Skin epidermis (tissue), 12 donors: ENCODE measurements at regions not wholly inside any gene's neighbourhood (a gene's known extent, or its start where the extent isn't known, plus 50 kb on each side); places are given as distances from the start of the nearest gene placed in this dataset.
A peak's percentile ranks its signal among the peaks of the same experiment; 100 is the strongest.

Experiments used
- H3K27ac ChIP-seq, 21 experiments: fragments of 200-600 bp; sonication (generic) in 11 of 21; one replicate each; pipeline ENCODE4 v1.5.0; 2020; ENCODE audit warnings: mild to moderate bottlenecking in 3 of 21, inconsistent platforms in 2 of 21, moderate library complexity in 2 of 21
- H3K4me3 ChIP-seq, 7 experiments: fragments of 200-600 bp; sonication (generic) in 2 of 7; one replicate each; pipeline ENCODE4 v1.5.0; 2020; ENCODE audit warnings: inconsistent platforms in 2 of 7, mild to moderate bottlenecking in 2 of 7, moderate library complexity in 1 of 7

- peak overlapping the region in 10 of 21 experiments; percentile 8 to 62 (median 27) for H3K27ac ChIP-seq
- no peak overlapping the region for H3K4me3 ChIP-seq
Observed at GRCh38 chr21:31509194-31510017, 150.1 kb upstream of the SOD1 start.

DNA sequence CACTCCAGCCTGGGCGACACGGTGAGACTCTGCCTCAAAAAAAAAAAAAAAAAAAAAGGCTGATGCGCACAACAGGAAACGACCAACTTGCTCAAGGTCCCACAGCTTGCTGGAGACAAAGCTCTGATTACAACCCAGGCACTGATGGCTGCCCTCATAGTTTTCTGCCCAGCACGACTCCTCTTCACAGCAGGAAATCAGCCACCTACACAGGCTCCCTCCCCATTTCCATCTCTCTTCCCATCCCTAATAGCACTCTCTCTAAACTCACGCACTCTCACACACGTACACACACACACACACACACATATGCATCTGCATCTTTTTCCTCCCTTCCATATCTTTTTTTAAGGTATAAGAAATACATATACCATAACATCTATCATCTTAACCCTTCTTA is 153.5 kb upstream of the SOD1 start:
- no peak overlapping the region for H3K27ac ChIP-seq
- no peak overlapping the region for H3K4me3 ChIP-seq

DNA sequence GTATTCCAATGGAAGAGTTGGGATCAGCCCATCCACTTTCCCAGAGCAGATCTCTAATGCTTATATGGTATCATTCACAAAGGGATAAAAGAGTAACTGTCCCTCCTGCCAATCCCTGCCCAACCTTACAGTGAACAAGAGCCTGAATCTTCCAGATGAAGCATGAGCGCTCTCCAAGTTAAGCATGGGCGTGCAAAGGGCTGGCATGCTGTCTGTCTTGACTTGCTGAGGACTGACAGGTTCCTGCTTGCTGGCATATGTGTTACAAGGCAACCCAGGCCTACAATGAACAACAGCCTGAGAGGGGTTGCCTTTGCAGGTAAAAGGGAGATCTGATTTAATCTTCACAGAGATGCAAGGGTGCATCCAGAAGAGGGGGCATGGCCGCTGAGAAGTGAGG is 155.6 kb upstream of the SOD1 start:
- Histone ChIP-seq H3K27ac (peak overlapping the region in 9 of 21 experiments; percentile 12 to 77 (median 60)), H3K4me3 (no peak overlapping the region)

GRCh38 chr21:31503467-31503866 is 156.0 kb upstream of the SOD1 start:
- Histone ChIP-seq H3K4me3 (no peak overlapping the region), H3K27ac (peak overlapping the region in 8 of 21 experiments; percentile 21 to 78 (median 67))

- no peak overlapping the region for H3K4me3 ChIP-seq
- peak overlapping the region in 14 of 21 experiments; percentile 3 to 79 (median 66) for H3K27ac ChIP-seq
Observed at GRCh38 chr21:31502537-31503143, 156.9 kb upstream of the SOD1 start.

- peak overlapping the region in 17 of 21 experiments; percentile 3 to 79 (median 58) for H3K27ac ChIP-seq
Observed at GRCh38 chr21:31501926-31502325, 157.6 kb upstream of the SOD1 start.

DNA sequence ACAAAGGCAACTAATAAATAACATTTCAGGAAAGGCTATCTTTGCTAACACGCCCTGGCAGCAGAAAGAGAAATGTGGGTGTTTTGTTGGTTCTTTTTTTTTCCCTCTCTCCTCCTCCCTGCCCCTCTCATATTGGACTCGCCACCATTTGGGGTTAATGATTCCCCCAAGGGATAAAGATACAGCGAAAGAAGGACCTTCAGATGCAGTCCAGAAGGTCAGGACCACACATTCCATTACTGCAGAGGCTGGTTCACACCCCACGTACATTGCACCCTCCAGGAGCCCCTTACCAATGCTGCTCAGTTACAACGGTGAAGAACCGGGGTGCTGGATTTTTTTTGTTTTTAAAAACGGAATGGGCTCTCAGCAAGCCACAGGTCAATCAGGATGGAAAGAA is 156.9 kb upstream of the TIAM1 start:
- no peak overlapping the region for H3K4me3 ChIP-seq
- peak overlapping the region in 1 of 21 experiments; percentile 18 for H3K27ac ChIP-seq

More at GRCh38 chr21:31501926-31502325, 157.6 kb upstream of the SOD1 start:
- no peak overlapping the region for H3K4me3 ChIP-seq

GRCh38 chr21:31500071-31500470 is 156.0 kb upstream of the TIAM1 start:
- Histone ChIP-seq H3K27ac (no peak overlapping the region), H3K4me3 (no peak overlapping the region)

DNA sequence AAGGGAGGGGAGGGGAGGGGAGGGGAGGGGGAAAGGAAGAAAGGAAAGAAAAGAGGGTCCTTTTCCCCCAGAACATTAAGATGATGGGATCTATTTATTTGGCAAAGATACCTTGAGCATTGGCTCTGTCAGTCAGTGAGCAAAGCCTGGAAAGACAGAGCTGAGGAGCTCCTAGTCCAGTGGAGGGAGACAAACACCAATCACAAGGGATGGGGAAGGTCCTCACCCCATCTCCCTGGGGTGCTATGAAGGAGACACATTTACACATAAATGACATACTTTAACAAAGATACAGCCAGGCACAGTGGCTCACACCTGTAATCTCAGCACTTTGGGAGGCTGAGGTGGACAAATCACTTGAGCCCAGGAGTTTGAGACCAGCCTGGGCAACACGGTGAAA is 154.9 kb upstream of the TIAM1 start:
- Histone ChIP-seq H3K4me3 (no peak overlapping the region), H3K27ac (no peak overlapping the region)

- H3K27ac ChIP-seq = no peak overlapping the region
Observed at GRCh38 chr21:31497914-31498313, 153.9 kb upstream of the TIAM1 start.

GRCh38 chr21:31493350-31493880 is 149.4 kb upstream of the TIAM1 start:
- Histone ChIP-seq H3K27ac (no peak overlapping the region), H3K4me3 (no peak overlapping the region)

More at GRCh38 chr21:31497914-31498313, 153.9 kb upstream of the TIAM1 start:
- no peak overlapping the region for H3K4me3 ChIP-seq

- H3K4me3 ChIP-seq = no peak overlapping the region
- no peak overlapping the region for H3K27ac ChIP-seq
Observed at GRCh38 chr21:31491617-31492016, 147.6 kb upstream of the TIAM1 start.

DNA sequence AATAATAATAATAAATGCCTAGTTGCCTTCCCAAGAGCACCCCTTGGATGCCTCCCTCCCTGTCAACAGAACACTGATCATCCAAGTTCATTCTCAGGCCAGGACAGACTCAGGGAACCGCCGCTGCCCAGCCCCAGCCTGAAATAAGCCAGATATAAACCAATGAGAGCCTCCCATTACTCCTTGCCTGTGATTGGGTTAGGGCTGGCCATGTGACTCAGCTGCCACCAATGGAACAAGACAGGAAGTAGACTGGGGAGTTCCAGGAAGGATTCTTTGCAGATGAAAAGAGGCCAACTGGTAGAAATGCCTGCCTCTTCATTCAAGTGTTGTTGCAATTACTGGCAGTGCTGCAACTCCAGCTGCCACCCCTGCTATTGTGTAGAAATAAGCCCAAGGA is 146.4 kb upstream of the TIAM1 start:
- H3K27ac ChIP-seq = no peak overlapping the region
- no peak overlapping the region for H3K4me3 ChIP-seq

DNA sequence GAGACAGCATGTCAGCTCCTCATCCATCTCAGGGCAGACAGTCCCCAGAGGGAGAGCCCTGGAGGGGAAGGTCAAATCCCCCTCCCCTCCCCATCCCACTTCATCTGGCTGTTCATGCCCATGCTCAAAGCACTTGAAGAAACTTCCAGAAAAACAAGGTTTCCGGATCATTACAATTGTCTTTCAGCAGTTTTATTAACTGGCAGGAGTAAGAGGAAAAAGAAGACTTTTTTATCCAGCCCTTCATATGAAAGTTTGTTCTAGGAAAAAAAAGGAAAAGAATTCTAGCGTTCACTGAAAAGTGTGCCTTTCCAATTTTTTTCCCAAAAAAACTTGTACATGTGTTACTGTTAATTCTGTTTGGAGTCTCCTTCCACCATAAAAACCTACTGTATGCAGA is 145.7 kb upstream of the TIAM1 start:
- Histone ChIP-seq H3K4me3 (no peak overlapping the region), H3K27ac (no peak overlapping the region)

GRCh38 chr21:31489014-31489413 is 145.0 kb upstream of the TIAM1 start:
- H3K27ac ChIP-seq = no peak overlapping the region

GRCh38 chr21:31484219-31484618 is 140.2 kb upstream of the TIAM1 start:
- no peak overlapping the region for H3K27ac ChIP-seq

More at GRCh38 chr21:31489014-31489413, 145.0 kb upstream of the TIAM1 start:
- H3K4me3 ChIP-seq = no peak overlapping the region

DNA sequence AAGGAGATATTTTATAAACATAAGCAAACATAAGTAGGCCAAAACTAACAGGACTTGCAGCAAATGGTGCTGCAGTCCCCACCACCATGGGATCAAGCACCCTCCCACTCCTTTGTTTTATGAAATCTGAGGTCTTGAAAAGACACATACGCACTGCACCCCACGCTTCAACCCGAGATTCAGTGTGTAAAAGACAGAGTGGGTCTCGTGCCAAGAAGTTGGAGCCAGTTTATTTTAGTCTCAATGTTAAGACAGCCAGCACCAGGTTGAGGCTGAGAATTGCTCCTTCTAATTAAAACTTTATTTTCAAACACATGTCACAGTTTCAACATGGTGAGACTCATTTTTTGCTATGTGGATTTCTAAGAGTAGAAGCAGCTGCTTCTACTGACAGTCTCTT is 139.1 kb upstream of the TIAM1 start:
- H3K27ac ChIP-seq = no peak overlapping the region
- no peak overlapping the region for H3K4me3 ChIP-seq

More at GRCh38 chr21:31484219-31484618, 140.2 kb upstream of the TIAM1 start:
- no peak overlapping the region for H3K4me3 ChIP-seq

- H3K4me3 ChIP-seq = no peak overlapping the region
- H3K27ac ChIP-seq = no peak overlapping the region
Observed at GRCh38 chr21:31482460-31482859, 138.4 kb upstream of the TIAM1 start.

- Histone ChIP-seq H3K27ac (no peak overlapping the region), H3K4me3 (no peak overlapping the region)
Observed at GRCh38 chr21:31480228-31480627, 136.2 kb upstream of the TIAM1 start.

DNA sequence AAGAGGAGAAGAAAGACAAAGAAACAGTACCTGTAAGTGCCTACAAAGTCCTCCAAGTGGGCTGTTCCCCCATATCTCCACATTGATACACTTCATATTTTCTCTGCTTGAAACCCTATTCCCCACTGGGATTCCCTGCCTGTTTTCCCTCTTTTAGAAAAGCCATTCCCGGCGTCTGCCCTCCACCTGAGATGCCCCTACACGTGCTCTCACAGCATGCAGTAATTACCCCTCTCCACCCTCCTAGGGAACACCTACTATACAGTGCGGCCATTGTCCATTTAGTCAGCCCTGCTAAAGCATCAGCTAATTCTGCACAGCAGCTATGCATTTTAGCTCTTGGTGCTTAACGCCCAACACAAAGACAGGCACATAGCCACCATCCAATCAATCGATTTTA is 135.7 kb upstream of the TIAM1 start:
- Histone ChIP-seq H3K27ac (no peak overlapping the region), H3K4me3 (no peak overlapping the region)

DNA sequence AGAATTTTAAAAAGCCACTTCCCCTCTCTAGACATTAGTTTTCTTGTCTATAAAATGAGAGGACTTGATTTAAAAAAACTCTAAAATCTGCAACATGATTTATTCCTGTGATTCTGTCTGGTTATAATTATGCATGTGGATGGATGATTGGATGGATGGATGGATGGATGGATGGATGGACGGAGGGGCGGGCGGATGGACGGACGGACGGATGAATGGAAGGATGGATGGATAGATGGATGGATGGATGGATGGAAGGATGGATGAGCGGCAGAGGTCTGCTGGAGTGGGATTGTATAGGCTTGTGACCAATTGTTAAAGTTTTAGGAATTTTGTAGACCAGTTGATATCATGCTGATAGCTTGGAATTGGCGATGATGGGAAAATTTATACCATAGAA is 135.2 kb upstream of the TIAM1 start:
- H3K27ac ChIP-seq = no peak overlapping the region
- no peak overlapping the region for H3K4me3 ChIP-seq
